Ammon's horn (tissue), 1 donor: ENCODE measurements at regions not wholly inside any gene's neighbourhood (a gene's known extent, or its start where the extent isn't known, plus 50 kb on each side); places are given as distances from the start of the nearest gene placed in this dataset.

Source experiments
- DNase-seq: peaks from one replicate; pipeline ENCODE4 v3.0.0-alpha.2; 2016; ENCODE audit warnings: low spot score

DNA sequence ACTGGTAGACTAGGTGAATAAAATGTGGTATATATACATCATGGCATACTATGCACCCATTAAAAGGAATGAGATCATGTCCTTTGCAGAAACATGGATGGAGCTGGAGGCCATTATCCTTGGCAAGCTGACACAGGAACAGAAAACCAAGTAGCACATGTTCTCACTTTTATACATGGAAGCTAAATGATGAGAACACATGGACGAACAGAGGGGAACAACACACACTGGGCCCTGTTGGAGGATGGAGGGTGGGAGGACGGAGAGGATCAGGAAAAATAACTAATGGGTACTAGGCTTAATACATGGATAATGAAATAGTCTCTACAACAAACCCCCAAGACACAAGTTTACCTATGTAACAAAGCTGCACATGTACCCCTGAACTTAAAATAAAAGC, 780.0 kb downstream of the DACH1 start:
- no peak for DNase-seq

GRCh38 chr13:71082631-71083030, 784.4 kb downstream of the DACH1 start:
- no peak for DNase-seq

- no peak for DNase-seq
Observed at GRCh38 chr13:71079638-71080037, 787.4 kb downstream of the DACH1 start.

DNA sequence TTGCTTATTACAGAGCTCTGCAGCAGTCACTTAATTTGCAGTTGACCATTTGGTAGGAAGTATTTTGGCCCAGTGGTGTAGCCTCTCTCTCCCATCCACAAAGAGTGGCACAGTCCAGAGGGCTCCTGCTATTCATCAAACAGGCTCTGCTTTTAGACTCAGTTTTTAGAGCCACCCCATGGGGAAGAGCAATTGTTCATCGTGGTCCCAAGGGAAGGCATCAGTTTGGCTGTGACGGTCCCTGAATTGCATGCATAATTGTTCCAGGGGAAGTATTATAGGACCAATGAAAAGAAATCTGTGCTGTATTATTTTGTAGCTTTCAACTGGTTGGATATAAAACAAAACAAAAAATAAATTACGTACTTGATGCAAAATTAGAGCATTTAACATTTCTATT, 799.0 kb downstream of the DACH1 start:
- DNase-seq: no peak

- DNase-seq: no peak
Observed at GRCh38 chr13:71067165-71067815, 799.7 kb downstream of the DACH1 start.

- no peak for DNase-seq
Observed at GRCh38 chr13:71056581-71056980, 810.4 kb downstream of the DACH1 start.

DNA sequence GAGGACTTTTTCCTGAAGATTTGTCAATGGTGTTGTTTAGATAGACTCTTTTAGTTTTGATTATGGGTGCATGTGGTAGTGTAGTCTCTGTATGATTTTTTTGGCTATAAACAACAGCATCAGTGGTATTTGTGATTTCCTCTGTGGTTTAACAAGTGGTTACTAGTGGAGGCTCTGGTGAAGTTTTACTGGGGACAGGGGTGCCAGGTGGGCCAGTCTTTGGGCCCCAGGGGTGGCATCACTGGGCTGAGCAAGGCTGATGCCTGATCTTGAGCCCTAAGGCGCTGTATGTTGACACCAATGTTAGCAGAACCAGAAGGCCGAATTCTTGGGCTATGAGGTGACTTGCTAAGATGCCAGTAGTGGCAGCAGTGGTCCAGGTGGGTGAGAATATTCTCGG, 811.4 kb downstream of the DACH1 start:
- no peak for DNase-seq

DNA sequence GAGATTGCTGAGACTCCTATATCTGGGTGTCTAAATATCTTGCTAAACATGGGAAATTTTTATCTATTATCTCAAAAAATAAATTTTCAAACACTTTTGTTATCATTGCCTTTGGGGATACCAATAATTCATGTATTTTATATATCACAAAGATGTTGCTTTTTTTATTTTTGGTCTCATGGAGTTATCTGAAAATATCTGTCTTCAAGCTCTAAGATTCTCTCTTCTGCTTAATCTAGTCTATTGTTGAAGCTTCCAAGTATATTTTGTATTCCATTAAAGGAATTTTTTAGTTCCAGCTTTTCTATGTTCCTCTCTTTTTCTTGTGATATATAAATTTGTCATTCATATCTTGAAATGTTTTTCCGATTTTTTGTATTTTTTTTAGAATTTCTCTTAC, 812.0 kb downstream of the DACH1 start:
- no peak for DNase-seq

- DNase-seq: no peak
Observed at GRCh38 chr13:71054358-71054757, 812.6 kb downstream of the DACH1 start.

DNA sequence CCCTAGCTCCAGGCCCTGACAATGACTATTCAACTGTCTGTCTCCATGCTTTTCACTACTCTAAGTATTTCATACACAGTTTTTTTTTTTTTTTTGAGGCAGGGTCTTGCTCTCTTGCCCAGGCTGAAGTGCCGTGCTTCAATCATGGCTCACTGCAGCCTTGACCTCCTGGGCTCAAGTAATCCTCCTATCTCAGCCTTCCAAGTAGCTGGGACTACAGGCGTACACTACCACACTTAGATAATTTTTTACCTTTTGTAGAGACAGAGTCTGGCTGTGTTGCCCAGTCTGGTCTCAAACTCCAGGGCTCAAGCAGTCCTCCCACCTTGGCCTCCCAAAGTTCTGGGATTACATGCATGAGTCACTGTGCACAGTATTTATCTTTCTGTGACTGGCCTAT, 815.4 kb downstream of the DACH1 start:
- no peak for DNase-seq

GRCh38 chr13:71046360-71047079, 820.5 kb downstream of the DACH1 start:
- no peak for DNase-seq

DNA sequence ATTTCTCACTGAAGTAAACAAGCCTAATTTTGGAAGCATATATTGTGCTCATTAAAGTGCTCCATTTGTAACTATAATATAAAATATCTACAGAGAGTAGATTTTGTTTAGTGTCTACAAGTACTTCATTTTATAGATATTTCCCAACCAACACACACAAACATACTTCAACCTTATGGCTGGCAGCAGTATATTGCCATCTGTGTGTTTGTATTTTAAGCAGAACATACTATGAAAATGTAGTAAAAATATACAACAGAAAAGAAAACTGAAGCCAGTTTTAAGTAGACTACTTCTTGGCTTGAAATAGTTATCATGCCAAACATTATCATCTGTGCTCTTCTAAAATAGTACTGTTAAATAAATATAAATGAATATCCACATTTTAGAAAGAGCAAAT, 821.9 kb downstream of the DACH1 start:
- DNase-seq: no peak

- DNase-seq: no peak
Observed at GRCh38 chr13:71039440-71039839, 827.6 kb downstream of the DACH1 start.

DNA sequence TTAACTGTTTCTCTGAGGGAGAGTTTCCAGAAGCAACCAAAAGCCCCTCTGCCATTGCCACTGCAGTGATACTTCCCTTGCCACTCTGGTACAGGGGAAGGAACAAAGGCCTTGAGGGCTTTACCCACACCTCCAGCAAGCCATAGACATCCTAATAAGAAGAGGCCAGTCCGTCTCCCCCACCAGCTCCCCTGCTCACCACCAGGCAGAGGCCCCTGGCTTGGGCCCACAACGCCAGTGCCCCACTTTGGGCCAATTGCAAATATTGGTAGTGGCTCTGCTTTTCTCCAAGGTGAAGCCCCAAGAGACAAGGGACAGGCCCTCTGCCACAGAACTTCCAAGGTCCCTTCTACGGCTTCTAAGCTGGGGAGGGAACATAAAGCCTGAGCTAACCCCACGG, 833.0 kb downstream of the DACH1 start:
- no peak for DNase-seq

GRCh38 chr13:71033026-71033425, 834.0 kb downstream of the DACH1 start:
- DNase-seq: no peak

GRCh38 chr13:71030784-71031183, 836.2 kb downstream of the DACH1 start:
- DNase-seq: no peak

- DNase-seq: no peak
Observed at GRCh38 chr13:71028884-71029283, 838.1 kb downstream of the DACH1 start.

DNA sequence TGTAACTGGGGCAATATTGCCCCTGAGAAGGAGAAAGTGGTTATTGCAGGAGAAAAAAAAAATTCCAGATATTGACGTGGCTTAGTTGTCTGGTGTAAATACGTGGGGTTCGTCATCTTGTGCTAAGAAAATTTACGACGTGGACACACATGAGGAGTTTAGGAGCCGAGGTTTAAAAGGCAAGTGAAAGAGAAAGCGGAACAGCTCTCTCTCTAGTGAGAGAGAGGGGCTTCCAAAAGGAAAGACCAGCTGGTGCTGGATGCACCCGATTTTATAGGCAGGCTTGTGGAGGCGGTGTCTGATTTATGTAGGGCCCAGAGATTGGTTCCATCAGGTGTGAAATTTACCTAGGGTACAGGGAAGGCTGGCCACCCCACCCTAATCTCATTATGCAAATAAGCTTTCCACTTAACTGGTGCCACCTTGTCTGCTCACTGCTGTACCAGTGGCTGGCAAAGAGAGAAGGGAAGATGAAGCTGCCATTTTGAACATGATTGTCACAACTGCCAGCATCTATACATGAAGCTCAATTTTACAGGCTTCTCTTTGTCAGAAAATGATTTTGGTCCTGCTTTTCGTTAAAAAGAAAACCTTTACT, 845.1 kb downstream of the DACH1 start:
- DNase-seq: no peak

GRCh38 chr13:71018995-71019394, 848.0 kb downstream of the DACH1 start:
- DNase-seq: no peak

- no peak for DNase-seq
Observed at GRCh38 chr13:71018544-71018943, 848.5 kb downstream of the DACH1 start.

DNA sequence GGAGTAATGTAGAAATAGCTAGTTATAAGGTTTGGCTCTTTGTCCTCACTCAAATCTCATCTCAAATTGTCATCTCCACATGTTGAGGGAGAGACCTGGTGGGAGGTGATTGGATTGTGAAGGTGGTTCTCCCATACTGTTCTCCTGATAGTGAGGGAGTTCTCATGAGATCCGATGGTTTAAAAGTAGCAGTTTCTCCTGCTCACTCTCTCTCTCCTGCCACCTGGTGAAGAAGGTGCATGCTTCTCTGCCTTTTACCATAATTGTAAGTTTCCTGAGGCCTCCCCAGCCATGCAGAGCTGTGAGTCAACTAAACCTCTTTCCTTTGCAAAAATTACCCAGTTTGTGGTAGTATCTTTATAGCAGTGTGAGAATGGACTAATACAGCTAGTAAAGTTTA, 849.4 kb downstream of the DACH1 start:
- no peak for DNase-seq

- DNase-seq: no peak
Observed at GRCh38 chr13:71015516-71015915, 851.5 kb downstream of the DACH1 start.

GRCh38 chr13:71015021-71015420, 852.0 kb downstream of the DACH1 start:
- DNase-seq: no peak

DNA sequence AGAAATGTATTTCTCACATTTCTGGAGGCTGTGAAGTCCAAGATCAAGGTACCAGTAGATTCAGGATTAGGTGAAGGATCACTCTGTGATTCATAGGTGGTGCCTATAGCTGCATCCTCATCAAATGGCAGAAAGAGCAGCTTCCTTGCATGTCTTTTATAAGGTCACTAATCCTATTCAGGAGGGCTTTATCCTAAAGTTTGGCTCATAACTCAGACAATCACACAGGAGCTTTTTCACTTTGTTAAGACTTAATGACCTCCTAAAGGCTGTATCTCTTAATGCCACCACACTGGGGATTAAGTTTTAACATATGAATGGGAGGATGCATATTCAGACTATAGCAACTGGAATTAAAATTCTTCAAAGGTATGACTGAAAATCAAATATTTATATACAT, 861.1 kb downstream of the DACH1 start:
- no peak for DNase-seq
